ENCODE measurements at regions not wholly inside any gene's neighbourhood (a gene's known extent, or its start where the extent isn't known, plus 50 kb on each side); places are given as distances from the start of the nearest gene placed in this dataset.
A peak's percentile ranks its signal among the peaks of the same experiment; 100 is the strongest.

GRCh38 chr7:32395168-32395567 is 95.0 kb downstream of the LSM5 start:
- no peak for DNase-seq (ENCODE audit: low read depth)
- no peak overlapping the region for H3K4me3 ChIP-seq (ENCODE audit: low read depth, low read length)
- TF ChIP-seq POLR2A (IDR thresholded peaks at IDR 0.05; ENCODE audit: extremely low read depth, insufficient read length) (no peak), CTCF (IDR thresholded peaks at IDR 0.05; ENCODE audit: low read depth, low read length) (no peak), MYC (IDR thresholded peaks at IDR 0.05; ENCODE audit: low read depth, low read length) (no peak), MAX (IDR thresholded peaks at IDR 0.05; ENCODE audit: low read depth, low read length) (no peak)

GRCh38 chr7:32393861-32394260 is 96.3 kb downstream of the LSM5 start:
- TF ChIP-seq POLR2A (IDR thresholded peaks at IDR 0.05; ENCODE audit: extremely low read depth, insufficient read length) = no peak
- TF ChIP-seq MYC (IDR thresholded peaks at IDR 0.05; ENCODE audit: low read depth, low read length) = no peak
- no peak for TF ChIP-seq CTCF (IDR thresholded peaks at IDR 0.05; ENCODE audit: low read depth, low read length)
- TF ChIP-seq MAX (IDR thresholded peaks at IDR 0.05; ENCODE audit: low read depth, low read length) = no peak
- no peak overlapping the region for H3K4me3 ChIP-seq (ENCODE audit: low read depth, low read length)
- DNase-seq (ENCODE audit: low read depth) = no peak

GRCh38 chr7:32390210-32390609 is 100.0 kb downstream of the LSM5 start:
- no peak overlapping the region for H3K4me3 ChIP-seq (ENCODE audit: low read depth, low read length)
- DNase-seq (ENCODE audit: low read depth) = no peak
- TF ChIP-seq POLR2A (IDR thresholded peaks at IDR 0.05; ENCODE audit: extremely low read depth, insufficient read length) (no peak), CTCF (IDR thresholded peaks at IDR 0.05; ENCODE audit: low read depth, low read length) (peak; percentile 24)

GRCh38 chr7:32385316-32385956 is 104.7 kb downstream of the LSM5 start:
- TF ChIP-seq MAX (IDR thresholded peaks at IDR 0.05; ENCODE audit: low read depth, low read length) (no peak), MYC (IDR thresholded peaks at IDR 0.05; ENCODE audit: low read depth, low read length) (no peak), CTCF (IDR thresholded peaks at IDR 0.05; ENCODE audit: low read depth, low read length) (no peak), POLR2A (IDR thresholded peaks at IDR 0.05; ENCODE audit: extremely low read depth, insufficient read length) (no peak)
- H3K4me3 ChIP-seq (ENCODE audit: low read depth, low read length) = no peak overlapping the region
- no peak for DNase-seq (ENCODE audit: low read depth)

- no peak for DNase-seq (ENCODE audit: low read depth)
- TF ChIP-seq MAX (IDR thresholded peaks at IDR 0.05; ENCODE audit: low read depth, low read length) (no peak), POLR2A (IDR thresholded peaks at IDR 0.05; ENCODE audit: extremely low read depth, insufficient read length) (no peak), CTCF (IDR thresholded peaks at IDR 0.05; ENCODE audit: low read depth, low read length) (peak; percentile 26), MYC (IDR thresholded peaks at IDR 0.05; ENCODE audit: low read depth, low read length) (no peak)
- no peak overlapping the region for H3K4me3 ChIP-seq (ENCODE audit: low read depth, low read length)
These were observed 109.1 kb downstream of the LSM5 start for GRCh38 chr7:32381024-32381601.
